ENCODE measurements at regions not wholly inside any gene's neighbourhood (a gene's known extent, or its start where the extent isn't known, plus 50 kb on each side); places are given as distances from the start of the nearest gene placed in this dataset.

- DNase-seq = no peak
- no peaks in the 10 kb centered on the region for H3K27me3 ChIP-seq
- H3K4me1 ChIP-seq = no peaks in the 10 kb centered on the region
- H3K9me3 ChIP-seq = no peaks in the 10 kb centered on the region
- H3K27ac ChIP-seq = no peak overlapping the region
- no peak overlapping the region for H3K4me3 ChIP-seq
- intact Hi-C loops (cut with DNase I; ENCODE audit: low total_unique reads) = no loop called here
- TF ChIP-seq CTCF (IDR thresholded peaks at IDR 0.05) = no peak
- no peak for TF ChIP-seq POLR2A (IDR thresholded peaks at IDR 0.05)
- H3K36me3 ChIP-seq = no peaks in the 10 kb centered on the region
These were observed 72.3 kb upstream of the KRAS start for GRCh38 chr12:25322918-25323531.

GRCh38 chr12:25322351-25322750 is 71.6 kb upstream of the KRAS start:
- Histone ChIP-seq H3K4me3 (no peak overlapping the region), H3K27me3 (no peaks in the 10 kb centered on the region), H3K36me3 (no peaks in the 10 kb centered on the region), H3K27ac (no peak overlapping the region), H3K9me3 (no peaks in the 10 kb centered on the region), H3K4me1 (no peaks in the 10 kb centered on the region)
- no peak for DNase-seq
- TF ChIP-seq POLR2A (IDR thresholded peaks at IDR 0.05) (no peak), CTCF (IDR thresholded peaks at IDR 0.05) (no peak)
- intact Hi-C loops (cut with DNase I; ENCODE audit: low total_unique reads) = no loop called here

- DNase-seq = no peak
- no peak overlapping the region for H3K27ac ChIP-seq
- H3K4me1 ChIP-seq = no peaks in the 10 kb centered on the region
- H3K36me3 ChIP-seq = no peaks in the 10 kb centered on the region
- H3K27me3 ChIP-seq = no peaks in the 10 kb centered on the region
- intact Hi-C loops (cut with DNase I; ENCODE audit: low total_unique reads) = no loop called here
- no peak overlapping the region for H3K4me3 ChIP-seq
- TF ChIP-seq CTCF (IDR thresholded peaks at IDR 0.05) (no peak), POLR2A (IDR thresholded peaks at IDR 0.05) (no peak)
- no peaks in the 10 kb centered on the region for H3K9me3 ChIP-seq
These were observed 71.0 kb upstream of the KRAS start for GRCh38 chr12:25321772-25322171.

GRCh38 chr12:25320123-25321006 is 69.6 kb upstream of the KRAS start:
- DNase-seq = no peak
- Histone ChIP-seq H3K36me3 (no peaks in the 10 kb centered on the region), H3K27ac (no peak overlapping the region), H3K4me3 (no peak overlapping the region), H3K9me3 (no peaks in the 10 kb centered on the region), H3K4me1 (no peaks in the 10 kb centered on the region), H3K27me3 (no peaks in the 10 kb centered on the region)
- no peak for TF ChIP-seq POLR2A (IDR thresholded peaks at IDR 0.05)
- no peak for TF ChIP-seq CTCF (IDR thresholded peaks at IDR 0.05)
- intact Hi-C loops (cut with DNase I; ENCODE audit: low total_unique reads) = no loop called here

- Histone ChIP-seq H3K36me3 (no peaks in the 10 kb centered on the region), H3K4me3 (no peak overlapping the region), H3K27me3 (no peaks in the 10 kb centered on the region), H3K9me3 (no peaks in the 10 kb centered on the region), H3K4me1 (no peaks in the 10 kb centered on the region), H3K27ac (no peak overlapping the region)
- TF ChIP-seq POLR2A (IDR thresholded peaks at IDR 0.05) (no peak), CTCF (IDR thresholded peaks at IDR 0.05) (no peak)
- intact Hi-C loops (cut with DNase I; ENCODE audit: low total_unique reads) = no loop called here
- no peak for DNase-seq
These were observed 68.7 kb upstream of the KRAS start for GRCh38 chr12:25319233-25319984.
